ENCODE measurements at regions not wholly inside any gene's neighbourhood (a gene's known extent, or its start where the extent isn't known, plus 50 kb on each side); places are given as distances from the start of the nearest gene placed in this dataset.

- no peak for DNase-seq (ENCODE audit: low spot score in 2 of 2)
- H3K9me3 Mint-ChIP-seq = no peaks in the 10 kb centered on the region
- no peaks in the 10 kb centered on the region for H3K36me3 Mint-ChIP-seq
- no peak for ATAC-seq
- no peak overlapping the region for H3K27ac Mint-ChIP-seq
These were observed 100.0 kb upstream of the EEA1 start for GRCh38 chr12:93029091-93029490.

GRCh38 chr12:93031028-93031427 is 101.9 kb upstream of the EEA1 start:
- DNase-seq (ENCODE audit: low spot score in 2 of 2) (no peak), ATAC-seq (peak in 1 of 2 donors; percentile 22)
- H3K9me3 Mint-ChIP-seq = no peaks in the 10 kb centered on the region
- H3K27ac Mint-ChIP-seq = no peak overlapping the region
- no peaks in the 10 kb centered on the region for H3K36me3 Mint-ChIP-seq

DNA sequence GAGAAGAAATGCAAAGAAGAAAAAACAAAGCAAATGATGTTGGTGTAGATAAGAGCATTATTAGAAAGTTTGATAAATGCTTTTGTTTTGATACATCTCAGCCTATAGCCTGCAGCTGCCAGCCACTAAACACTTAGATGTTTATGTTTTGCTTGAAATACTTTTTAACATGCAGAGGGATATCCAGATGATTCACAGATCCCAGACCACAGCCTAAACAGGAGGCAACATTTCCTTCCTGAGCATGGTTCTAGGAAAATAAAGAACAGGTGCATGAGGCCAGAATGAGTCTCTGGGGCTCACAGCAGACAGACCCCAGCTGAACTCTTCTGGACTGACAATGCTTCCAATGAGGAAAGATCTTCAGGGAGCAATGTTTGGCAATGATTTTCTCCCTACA is 103.7 kb upstream of the EEA1 start:
- ATAC-seq = no peak
- Mint-ChIP-seq H3K36me3 (no peaks in the 10 kb centered on the region), H3K27ac (no peak overlapping the region), H3K9me3 (no peaks in the 10 kb centered on the region)
- DNase-seq (ENCODE audit: low spot score in 2 of 2) = no peak

DNA sequence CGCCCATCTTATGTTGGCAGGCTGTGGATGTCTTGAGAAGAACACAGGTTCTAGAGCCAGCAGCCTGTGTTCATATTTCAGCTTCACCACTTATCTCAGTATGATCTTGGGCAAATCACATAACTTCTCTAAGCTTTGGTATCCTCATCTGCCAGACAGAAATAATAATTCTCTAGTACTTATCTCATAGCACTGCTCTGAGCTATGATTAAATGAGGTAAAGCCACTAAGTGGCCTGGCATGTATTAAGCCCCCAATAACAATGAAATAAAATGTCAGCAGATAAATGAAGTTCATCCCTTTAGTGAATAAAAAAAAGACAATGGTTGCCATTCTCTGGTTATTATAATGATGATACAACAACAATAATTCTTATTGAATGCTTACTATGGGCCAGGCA is 104.9 kb upstream of the EEA1 start:
- ATAC-seq (no peak), DNase-seq (ENCODE audit: low spot score in 2 of 2) (no peak)
- H3K27ac Mint-ChIP-seq = no peak overlapping the region
- no peaks in the 10 kb centered on the region for H3K9me3 Mint-ChIP-seq
- H3K36me3 Mint-ChIP-seq = no peaks in the 10 kb centered on the region

DNA sequence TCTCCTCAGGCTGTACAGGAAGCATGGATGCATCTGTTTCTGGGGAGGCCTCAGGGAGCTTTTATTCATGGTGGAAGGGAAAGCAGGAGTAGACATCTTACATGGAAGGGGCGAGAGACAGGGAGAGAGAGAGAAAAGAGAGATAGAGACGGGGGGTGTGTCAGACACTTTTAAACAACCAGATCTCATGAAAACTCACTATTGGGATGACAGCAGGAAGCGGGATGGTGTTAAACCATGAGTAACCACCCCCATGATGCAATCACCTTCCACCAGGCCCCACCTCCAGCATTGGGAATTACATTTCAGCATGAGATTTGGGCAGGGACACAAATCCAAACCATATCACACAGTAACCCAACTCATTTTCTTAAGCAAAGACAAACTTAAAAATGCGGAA is 110.0 kb upstream of the EEA1 start:
- no peaks in the 10 kb centered on the region for H3K9me3 Mint-ChIP-seq
- no peaks in the 10 kb centered on the region for H3K36me3 Mint-ChIP-seq
- H3K27ac Mint-ChIP-seq = no peak overlapping the region
- DNase-seq (ENCODE audit: low spot score in 2 of 2) (no peak), ATAC-seq (no peak)

DNA sequence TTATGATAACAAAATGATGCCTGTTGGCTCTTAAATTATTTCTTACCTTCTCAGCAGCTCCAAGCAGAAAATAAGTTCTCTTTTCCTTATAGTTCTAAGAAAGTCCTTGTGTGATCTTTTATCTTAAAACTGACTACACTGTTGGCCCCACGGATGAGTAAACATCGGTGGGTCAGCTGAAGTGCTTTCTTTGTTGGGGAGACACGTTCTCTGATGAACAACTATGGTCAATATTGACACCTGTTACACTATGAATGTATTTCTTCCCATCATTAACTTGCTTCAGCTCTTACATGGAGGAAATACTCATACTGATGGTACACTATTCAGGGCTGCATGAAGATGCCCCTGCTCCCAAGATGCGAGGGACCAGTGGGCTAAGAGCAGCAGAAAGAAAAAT is 110.8 kb upstream of the EEA1 start:
- peak overlapping the region in 1 of 2 donors; percentile 4 for H3K27ac Mint-ChIP-seq
- no peaks in the 10 kb centered on the region for H3K36me3 Mint-ChIP-seq
- H3K9me3 Mint-ChIP-seq = no peaks in the 10 kb centered on the region
- DNase-seq (ENCODE audit: low spot score in 2 of 2) (no peak), ATAC-seq (no peak)

DNA sequence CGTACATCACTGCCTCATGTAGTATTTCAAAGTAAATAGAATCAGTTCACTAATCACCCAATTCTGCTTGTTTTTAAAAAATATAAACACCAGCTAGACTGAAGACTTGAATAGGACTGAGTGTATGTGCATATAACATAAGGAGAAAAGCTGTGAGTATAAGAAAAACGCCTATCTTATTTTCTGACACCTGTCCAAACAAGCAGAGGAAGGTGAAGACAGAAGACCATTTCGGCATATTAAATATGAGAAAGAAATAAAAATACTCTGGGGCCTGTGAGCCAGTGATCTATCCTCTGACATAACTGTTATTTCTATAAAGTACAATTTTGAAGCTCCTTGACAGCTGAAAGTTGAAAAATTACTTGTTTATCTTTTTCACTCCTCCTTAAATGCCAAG is 111.3 kb upstream of the EEA1 start:
- DNase-seq (ENCODE audit: low spot score in 2 of 2) (no peak), ATAC-seq (no peak)
- H3K27ac Mint-ChIP-seq = no peak overlapping the region
- no peaks in the 10 kb centered on the region for H3K36me3 Mint-ChIP-seq
- H3K9me3 Mint-ChIP-seq = no peaks in the 10 kb centered on the region

DNA sequence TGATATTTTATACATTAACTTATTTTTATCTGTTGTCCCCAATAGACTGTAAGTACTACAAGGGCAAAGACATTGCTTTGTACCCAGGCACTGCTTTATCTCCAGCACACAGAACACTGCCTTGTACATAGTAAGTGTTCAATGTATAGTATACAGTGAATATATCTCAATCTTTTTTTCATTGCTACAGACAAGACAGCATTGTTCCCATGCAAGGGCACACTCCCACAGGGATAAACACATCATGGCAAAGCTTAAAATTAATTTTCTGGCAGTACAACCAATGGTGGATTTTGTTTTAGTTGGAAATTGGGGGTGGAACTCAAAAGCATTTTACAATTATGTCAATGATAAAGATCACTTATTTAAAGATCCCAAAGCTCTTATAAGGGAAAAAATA is 112.3 kb upstream of the EEA1 start:
- DNase-seq (ENCODE audit: low spot score in 2 of 2) = no peak
- Mint-ChIP-seq H3K27ac (no peak overlapping the region), H3K9me3 (peaks cover 0 to 2% of the 10 kb centered on the region in 2 donors), H3K36me3 (no peaks in the 10 kb centered on the region)
- ATAC-seq = no peak

DNA sequence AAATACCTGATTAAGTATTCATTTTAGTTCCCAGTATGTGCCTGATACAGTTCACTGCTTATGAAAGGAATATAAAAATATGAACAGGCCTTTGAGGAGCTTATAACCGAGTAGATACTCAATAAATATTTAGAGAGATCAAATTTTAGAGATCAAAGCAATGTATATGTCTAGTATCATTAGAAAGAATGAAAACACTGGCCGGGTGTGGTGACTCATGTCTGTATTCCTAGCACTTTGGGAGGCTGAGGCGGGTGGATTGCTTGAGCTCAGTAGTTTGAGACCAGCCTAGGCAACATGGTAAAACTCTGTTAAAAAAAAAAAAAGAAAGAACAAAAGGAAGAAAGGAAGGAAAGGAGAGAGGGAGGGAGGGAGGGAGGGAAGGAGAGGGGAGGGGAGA is 113.2 kb upstream of the EEA1 start:
- Mint-ChIP-seq H3K27ac (no peak overlapping the region), H3K9me3 (peaks cover 0 to 5% of the 10 kb centered on the region in 2 donors), H3K36me3 (no peaks in the 10 kb centered on the region)
- ATAC-seq = no peak
- DNase-seq (ENCODE audit: low spot score in 2 of 2) = no peak

DNA sequence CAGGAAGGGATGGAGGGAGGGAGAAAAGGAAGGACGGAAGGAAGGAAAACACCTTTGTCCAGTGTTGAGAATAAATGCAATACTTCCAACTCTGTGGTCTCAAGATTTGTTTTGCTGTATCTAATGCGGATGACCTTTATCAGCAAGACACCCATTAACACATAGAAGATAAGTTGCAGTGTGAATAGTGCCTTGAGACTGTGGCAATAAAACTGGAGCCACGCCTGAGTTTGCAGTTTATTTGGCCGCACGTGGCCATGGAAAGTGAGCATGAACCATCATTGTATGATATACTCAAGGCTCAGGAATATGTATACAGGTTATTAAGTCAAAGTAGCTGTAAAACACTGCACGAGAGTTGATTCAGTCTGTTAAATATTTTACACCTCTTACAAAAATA is 113.6 kb upstream of the EEA1 start:
- no peaks in the 10 kb centered on the region for H3K36me3 Mint-ChIP-seq
- H3K27ac Mint-ChIP-seq = no peak overlapping the region
- peaks cover 0 to 5% of the 10 kb centered on the region in 2 donors for H3K9me3 Mint-ChIP-seq
- DNase-seq (ENCODE audit: low spot score in 2 of 2) (no peak), ATAC-seq (no peak)

DNA sequence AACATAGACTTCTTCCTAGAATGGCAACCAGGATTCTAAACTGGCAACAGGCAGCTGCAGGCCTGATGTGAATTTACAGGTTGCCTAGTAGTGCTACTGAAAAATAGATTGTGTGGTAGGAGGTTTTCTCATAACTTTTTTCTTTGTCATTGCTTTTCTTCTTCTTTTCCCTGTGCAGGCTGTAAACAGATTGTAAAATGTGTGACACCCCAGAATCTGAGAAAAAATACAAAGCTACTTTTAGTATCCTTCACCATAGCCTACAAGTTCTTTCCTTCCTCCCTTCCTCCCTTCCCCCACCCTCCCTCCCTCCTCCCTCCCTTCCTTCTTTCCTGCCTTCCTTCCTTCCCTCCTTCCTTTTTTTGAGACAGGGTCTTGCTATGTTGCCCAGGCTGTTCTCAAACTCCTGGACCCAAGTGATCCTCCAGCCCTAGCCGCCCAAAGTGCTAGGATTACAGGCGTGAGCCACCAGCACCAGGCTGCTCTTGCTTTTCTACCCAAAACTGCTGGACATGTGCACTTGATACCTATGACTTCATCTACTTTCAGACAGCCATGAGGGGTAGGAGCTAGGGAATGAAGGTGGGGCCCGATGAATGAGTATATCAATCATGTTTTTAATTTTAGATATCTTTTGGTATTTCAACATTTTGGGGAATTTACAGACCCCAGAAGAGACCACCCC is 114.2 kb upstream of the EEA1 start:
- DNase-seq (ENCODE audit: low spot score in 2 of 2) (no peak), ATAC-seq (no peak)
- Mint-ChIP-seq H3K36me3 (no peaks in the 10 kb centered on the region), H3K9me3 (peaks cover 0 to 5% of the 10 kb centered on the region in 2 donors), H3K27ac (peak overlapping the region in 1 of 2 donors; percentile 86)

- H3K9me3 Mint-ChIP-seq = peaks cover 0 to 5% of the 10 kb centered on the region in 2 donors
- no peak for ATAC-seq
- no peaks in the 10 kb centered on the region for H3K36me3 Mint-ChIP-seq
- H3K27ac Mint-ChIP-seq = no peak overlapping the region
- no peak for DNase-seq (ENCODE audit: low spot score in 2 of 2)
These were observed 114.7 kb upstream of the EEA1 start for GRCh38 chr12:93043877-93044209.

- ATAC-seq = no peak
- peaks cover 0 to 5% of the 10 kb centered on the region in 2 donors for H3K9me3 Mint-ChIP-seq
- H3K27ac Mint-ChIP-seq = no peak overlapping the region
- DNase-seq (ENCODE audit: low spot score in 2 of 2) = no peak
- H3K36me3 Mint-ChIP-seq = no peaks in the 10 kb centered on the region
These were observed 118.0 kb upstream of the EEA1 start for GRCh38 chr12:93047118-93047517.

DNA sequence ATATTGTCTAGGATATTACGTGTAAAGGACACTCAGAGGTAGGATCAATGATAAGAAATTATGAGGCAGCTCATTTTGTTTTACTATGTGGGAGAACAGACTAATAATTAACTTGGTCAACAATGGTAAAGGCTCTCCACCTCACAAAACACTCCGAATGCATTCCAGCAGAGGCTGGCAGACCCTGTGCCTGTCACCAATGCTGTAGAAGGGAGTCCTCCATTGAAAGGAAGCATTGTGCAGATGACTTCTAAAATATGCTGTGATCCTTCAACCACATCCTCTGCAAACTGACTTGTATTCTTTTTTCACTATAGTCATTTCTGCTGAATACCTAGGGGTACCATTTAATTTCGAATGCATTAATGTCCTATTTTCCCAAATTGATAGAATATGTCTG is 119.6 kb upstream of the EEA1 start:
- no peak for ATAC-seq
- no peaks in the 10 kb centered on the region for H3K36me3 Mint-ChIP-seq

DNA sequence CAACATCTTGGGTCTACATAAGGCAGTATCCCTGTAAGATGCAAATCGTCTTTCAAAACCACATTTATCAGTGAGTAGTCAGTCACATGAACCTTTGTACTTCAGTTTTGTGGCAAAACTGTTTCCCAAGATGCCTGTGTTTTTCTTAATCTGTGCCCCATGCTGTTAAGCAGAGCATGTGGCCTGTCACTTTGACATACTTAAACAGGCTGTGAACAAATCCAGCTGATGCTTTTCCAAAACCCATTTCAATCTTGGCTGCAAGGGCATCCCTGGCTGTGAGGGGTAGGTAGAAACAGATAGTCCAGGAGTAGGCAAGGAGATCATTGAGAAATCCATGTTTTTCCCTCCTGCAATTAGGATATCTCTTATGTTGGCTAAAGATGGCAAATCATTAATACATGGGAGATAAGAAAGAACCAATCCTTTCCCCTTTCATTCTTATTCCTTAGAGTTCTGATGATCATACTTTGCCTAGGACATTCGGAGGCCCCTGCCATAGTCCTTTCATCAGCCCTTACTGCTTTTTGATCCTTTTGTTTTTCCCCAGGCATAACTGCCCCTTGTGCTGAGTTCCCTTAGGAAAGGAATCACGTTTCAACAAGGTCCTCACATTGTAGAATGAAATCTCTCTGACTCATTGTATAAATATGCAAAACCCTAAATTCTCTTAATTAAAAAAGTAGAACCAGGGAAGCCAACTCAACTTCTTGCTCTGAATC is 121.1 kb upstream of the EEA1 start:
- DNase-seq (ENCODE audit: low spot score in 2 of 2) (no peak), ATAC-seq (no peak)

More for the DNA sequence above, 119.6 kb upstream of the EEA1 start:
- Mint-ChIP-seq H3K9me3 (peaks cover 0 to 5% of the 10 kb centered on the region in 2 donors), H3K27ac (no peak overlapping the region)
- no peak for DNase-seq (ENCODE audit: low spot score in 2 of 2)

DNA sequence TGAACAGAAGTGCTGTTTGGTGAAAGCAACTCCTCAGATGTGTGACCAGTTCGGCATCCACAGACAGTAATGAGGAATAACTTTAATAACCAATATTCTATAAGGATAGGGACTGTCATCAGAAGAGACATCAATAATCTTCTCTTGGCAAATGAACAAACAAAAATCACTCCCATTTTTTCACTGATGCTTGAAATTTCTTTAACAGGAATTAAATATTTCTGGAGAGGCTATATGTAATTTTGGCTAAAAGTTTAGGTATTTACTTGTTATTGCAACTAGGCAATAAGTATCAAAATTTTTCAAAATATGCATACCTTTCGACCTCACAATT is 121.6 kb upstream of the EEA1 start:
- Mint-ChIP-seq H3K9me3 (peaks cover 0 to 5% of the 10 kb centered on the region in 2 donors), H3K27ac (no peak overlapping the region), H3K36me3 (no peaks in the 10 kb centered on the region)
- no peak for ATAC-seq
- no peak for DNase-seq (ENCODE audit: low spot score in 2 of 2)

More for the DNA sequence above, 121.1 kb upstream of the EEA1 start:
- Mint-ChIP-seq H3K36me3 (no peaks in the 10 kb centered on the region), H3K27ac (no peak overlapping the region), H3K9me3 (peaks cover 0 to 5% of the 10 kb centered on the region in 2 donors)

DNA sequence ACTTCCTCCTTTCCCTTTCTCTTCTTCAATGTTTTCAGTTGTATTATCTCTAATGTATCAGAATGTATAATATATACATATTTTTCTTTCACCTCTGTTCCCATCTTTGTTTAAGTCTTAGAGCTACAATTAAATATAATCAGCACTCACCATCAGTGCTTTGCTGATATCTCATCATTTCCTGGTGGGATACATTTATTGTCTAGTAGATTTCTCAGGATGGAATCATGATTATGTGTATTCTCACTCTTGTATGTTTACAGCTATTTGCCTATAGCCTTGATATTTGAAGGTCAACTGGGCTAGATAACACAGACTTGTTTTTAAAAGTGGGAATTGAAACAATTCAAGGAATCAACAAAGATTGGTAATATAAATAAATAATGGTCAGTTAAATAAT is 124.9 kb upstream of the EEA1 start:
- DNase-seq (ENCODE audit: low spot score in 2 of 2) = no peak

GRCh38 chr12:93055221-93055620 is 126.1 kb upstream of the EEA1 start:
- Mint-ChIP-seq H3K36me3 (no peaks in the 10 kb centered on the region), H3K9me3 (no peaks in the 10 kb centered on the region), H3K27ac (no peak overlapping the region)
- DNase-seq (ENCODE audit: low spot score in 2 of 2) (no peak), ATAC-seq (no peak)

More for the DNA sequence above, 124.9 kb upstream of the EEA1 start:
- ATAC-seq = no peak
- H3K36me3 Mint-ChIP-seq = no peaks in the 10 kb centered on the region
- H3K9me3 Mint-ChIP-seq = no peaks in the 10 kb centered on the region
- H3K27ac Mint-ChIP-seq = no peak overlapping the region

Data from activated naive CD4-positive, alpha-beta T cell treated with anti-CD3 and anti-CD28 coated beads, Interleukin-2, amount 50 U/mL, for 72 hours (primary cell).